ENCODE measurements at regions not wholly inside any gene's neighbourhood (a gene's known extent, or its start where the extent isn't known, plus 50 kb on each side); places are given as distances from the start of the nearest gene placed in this dataset.

DNA sequence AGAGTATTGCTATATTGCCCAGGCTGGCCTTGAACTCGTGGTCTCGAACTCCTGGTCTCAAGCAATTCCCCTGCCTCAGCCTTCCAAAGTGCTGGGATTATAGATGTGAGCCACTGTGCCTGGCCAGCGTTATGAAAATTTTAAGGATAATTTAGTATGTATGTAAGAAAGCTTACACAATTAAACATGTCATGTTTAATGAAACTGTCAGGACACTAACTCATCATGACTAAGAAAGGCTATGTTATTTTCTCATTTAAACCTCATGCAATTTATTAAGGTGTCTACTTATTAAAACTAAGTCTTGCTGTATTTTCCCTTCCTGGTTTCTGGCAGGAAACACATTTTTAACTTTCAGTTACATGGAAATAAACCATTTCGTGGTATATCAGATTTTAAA, 106.8 kb upstream of the ATP10A start:
- H3K9me3 ChIP-seq, result no peaks in the 10 kb centered on the region
- H3K4me1 ChIP-seq, result peaks cover 0 to 24% (median 6%) of the 10 kb centered on the region in 4 donors
- H3K36me3 ChIP-seq, result no peaks in the 10 kb centered on the region
- DNase-seq, result no peak
- H3K27ac ChIP-seq, result no peak overlapping the region
- intact Hi-C loops (cut with DNase I; ENCODE audit: low total_unique reads), result no loop called here
- TF ChIP-seq, protein P1, sequence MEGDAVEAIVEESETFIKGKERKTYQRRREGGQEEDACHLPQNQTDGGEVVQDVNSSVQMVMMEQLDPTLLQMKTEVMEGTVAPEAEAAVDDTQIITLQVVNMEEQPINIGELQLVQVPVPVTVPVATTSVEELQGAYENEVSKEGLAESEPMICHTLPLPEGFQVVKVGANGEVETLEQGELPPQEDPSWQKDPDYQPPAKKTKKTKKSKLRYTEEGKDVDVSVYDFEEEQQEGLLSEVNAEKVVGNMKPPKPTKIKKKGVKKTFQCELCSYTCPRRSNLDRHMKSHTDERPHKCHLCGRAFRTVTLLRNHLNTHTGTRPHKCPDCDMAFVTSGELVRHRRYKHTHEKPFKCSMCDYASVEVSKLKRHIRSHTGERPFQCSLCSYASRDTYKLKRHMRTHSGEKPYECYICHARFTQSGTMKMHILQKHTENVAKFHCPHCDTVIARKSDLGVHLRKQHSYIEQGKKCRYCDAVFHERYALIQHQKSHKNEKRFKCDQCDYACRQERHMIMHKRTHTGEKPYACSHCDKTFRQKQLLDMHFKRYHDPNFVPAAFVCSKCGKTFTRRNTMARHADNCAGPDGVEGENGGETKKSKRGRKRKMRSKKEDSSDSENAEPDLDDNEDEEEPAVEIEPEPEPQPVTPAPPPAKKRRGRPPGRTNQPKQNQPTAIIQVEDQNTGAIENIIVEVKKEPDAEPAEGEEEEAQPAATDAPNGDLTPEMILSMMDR (IDR thresholded peaks at IDR 0.05), result no peak
- H3K27me3 ChIP-seq, result no peaks in the 10 kb centered on the region
- no peak overlapping the region for H3K4me3 ChIP-seq

DNA sequence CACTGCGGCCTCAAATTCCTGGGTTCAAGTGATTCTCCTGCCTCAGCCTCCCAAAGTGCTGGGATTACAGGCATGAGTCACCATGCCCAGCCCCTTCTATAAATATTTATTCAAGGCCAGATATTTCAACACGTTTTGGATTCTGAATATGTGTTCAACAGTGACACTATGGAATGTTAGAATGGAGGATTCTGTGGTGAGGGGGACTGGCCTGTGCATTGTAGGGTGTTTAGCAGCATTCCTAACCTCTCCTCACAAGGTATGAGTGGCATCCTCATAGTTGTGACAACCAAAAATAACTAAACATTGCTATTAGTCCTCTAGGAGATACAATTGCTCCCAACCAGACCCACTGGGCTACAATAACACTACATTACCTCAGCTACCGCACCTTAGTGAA, 104.0 kb upstream of the ATP10A start:
- intact Hi-C loops (cut with DNase I; ENCODE audit: low total_unique reads), result no loop called here
- Histone ChIP-seq H3K4me3 (no peak overlapping the region), H3K36me3 (no peaks in the 10 kb centered on the region), H3K27ac (no peak overlapping the region), H3K4me1 (peaks cover 0 to 13% (median 2%) of the 10 kb centered on the region in 4 donors), H3K27me3 (no peaks in the 10 kb centered on the region), H3K9me3 (no peaks in the 10 kb centered on the region)
- TF ChIP-seq, protein P1 (IDR thresholded peaks at IDR 0.05), result no peak
- DNase-seq, result no peak

DNA sequence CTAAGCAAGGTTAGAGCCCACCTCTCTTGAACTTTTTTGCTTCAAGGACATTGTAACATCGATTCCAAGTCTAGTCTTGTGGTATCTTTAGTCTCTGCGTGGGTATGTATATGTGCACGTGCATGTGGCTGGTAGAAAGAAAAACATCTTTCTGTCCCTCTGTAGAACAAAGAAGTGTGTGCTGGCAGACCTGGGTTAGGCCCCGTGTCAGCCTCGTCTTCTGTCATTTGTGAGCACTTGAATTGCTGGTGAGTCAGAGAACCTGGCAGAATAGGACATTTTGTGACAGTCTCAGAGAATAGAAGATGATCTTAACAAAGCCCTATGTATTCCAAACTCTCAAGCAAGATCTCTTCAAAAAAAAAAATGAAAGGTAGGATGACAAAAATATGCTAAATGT, 102.2 kb upstream of the ATP10A start:
- H3K36me3 ChIP-seq, result no peaks in the 10 kb centered on the region
- H3K4me1 ChIP-seq, result no peaks in the 10 kb centered on the region
- H3K27me3 ChIP-seq, result no peaks in the 10 kb centered on the region
- intact Hi-C loops (cut with DNase I; ENCODE audit: low total_unique reads), result no loop called here
- H3K9me3 ChIP-seq, result no peaks in the 10 kb centered on the region
- H3K4me3 ChIP-seq, result no peak overlapping the region
- TF ChIP-seq, protein P1 (IDR thresholded peaks at IDR 0.05), result no peak
- no peak overlapping the region for H3K27ac ChIP-seq
- DNase-seq, result no peak

DNA sequence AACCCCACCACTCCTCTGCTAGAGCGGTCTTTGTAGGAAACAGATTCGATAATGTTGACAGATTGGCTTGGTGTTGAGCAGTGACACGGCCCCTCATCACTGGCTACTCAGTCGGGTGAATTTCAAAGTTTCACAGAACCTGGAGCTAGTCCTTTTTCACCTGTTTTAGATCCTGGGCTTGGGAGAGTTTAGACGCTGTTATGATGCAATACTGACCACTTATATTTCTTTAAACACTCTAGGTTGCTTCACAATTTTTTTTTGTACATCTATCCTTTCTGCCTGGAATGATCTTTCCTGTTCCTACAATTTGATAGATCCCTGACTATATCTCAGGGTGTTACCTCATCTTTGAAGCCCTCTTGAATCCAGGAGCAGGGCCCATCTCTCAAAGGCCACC, 97.1 kb upstream of the ATP10A start:
- Histone ChIP-seq H3K4me3 (no peak overlapping the region), H3K36me3 (no peaks in the 10 kb centered on the region), H3K9me3 (no peaks in the 10 kb centered on the region), H3K27me3 (peaks cover 0 to 3% of the 10 kb centered on the region in 2 donors), H3K27ac (no peak overlapping the region), H3K4me1 (no peaks in the 10 kb centered on the region)
- no peak for DNase-seq
- TF ChIP-seq, protein P1 (IDR thresholded peaks at IDR 0.05), result no peak
- intact Hi-C loops (cut with DNase I; ENCODE audit: low total_unique reads), result no loop called here

DNA sequence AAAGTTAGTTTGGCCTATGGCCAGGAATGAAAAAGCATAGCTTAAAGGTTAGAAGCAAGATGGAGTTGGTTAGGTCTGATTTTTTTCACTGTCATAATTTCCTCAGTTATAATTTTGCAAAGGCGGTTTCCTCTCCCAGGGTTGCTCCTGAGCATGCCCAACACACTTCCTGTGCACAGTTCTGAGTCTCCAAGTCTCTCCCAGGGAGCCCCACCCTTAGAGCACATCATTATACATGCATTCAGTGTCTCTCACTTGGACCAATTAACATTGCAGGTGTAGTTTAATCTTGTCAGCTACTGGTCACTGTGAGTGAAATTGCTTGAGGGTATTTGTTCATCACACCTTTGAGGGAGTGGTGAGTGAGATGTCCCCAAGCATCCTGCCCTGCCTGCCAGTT, 96.0 kb upstream of the ATP10A start:
- intact Hi-C loops (cut with DNase I; ENCODE audit: low total_unique reads), result loop anchor here (10.0 kb wide), 1 partner anchor 306 kb away; no protein-coding TSS in a partner anchor
- TF ChIP-seq, protein P1 (IDR thresholded peaks at IDR 0.05), result no peak
- no peaks in the 10 kb centered on the region for H3K4me1 ChIP-seq
- DNase-seq, result no peak
- peaks cover 0 to 3% of the 10 kb centered on the region in 2 donors for H3K27me3 ChIP-seq
- no peak overlapping the region for H3K4me3 ChIP-seq
- no peaks in the 10 kb centered on the region for H3K36me3 ChIP-seq
- no peak overlapping the region for H3K27ac ChIP-seq
- H3K9me3 ChIP-seq, result no peaks in the 10 kb centered on the region

DNA sequence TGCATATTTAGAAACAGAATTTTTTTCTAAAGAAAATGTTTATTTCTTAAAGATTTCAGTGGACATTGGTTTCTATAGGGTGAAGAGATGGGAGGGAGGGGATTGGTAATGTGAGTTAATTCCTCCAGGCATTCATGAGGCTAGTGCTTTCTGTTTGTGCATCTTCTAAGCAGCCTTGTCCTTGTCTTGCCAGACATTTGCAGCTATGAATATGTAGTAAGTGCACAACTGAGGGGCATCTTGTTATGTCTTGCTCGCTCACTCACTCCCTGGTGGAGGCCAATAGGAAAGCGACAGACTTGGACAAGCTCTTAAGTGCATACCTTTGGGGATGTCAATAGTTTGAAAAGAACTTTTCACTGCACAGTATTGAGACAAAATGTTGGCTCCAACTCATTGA, 92.5 kb upstream of the ATP10A start:
- H3K27ac ChIP-seq, result no peak overlapping the region
- peaks cover 0 to 5% (median 5%) of the 10 kb centered on the region in 3 donors for H3K9me3 ChIP-seq
- intact Hi-C loops (cut with DNase I; ENCODE audit: low total_unique reads), result loop anchor here (10.0 kb wide), 1 partner anchor 309 kb away; no protein-coding TSS in a partner anchor
- peaks cover 0 to 3% of the 10 kb centered on the region in 2 donors for H3K27me3 ChIP-seq
- DNase-seq, result no peak
- H3K36me3 ChIP-seq, result no peaks in the 10 kb centered on the region
- H3K4me3 ChIP-seq, result no peak overlapping the region
- TF ChIP-seq, protein P1 (IDR thresholded peaks at IDR 0.05), result no peak
- H3K4me1 ChIP-seq, result no peaks in the 10 kb centered on the region
